Stomach (tissue), 4 donors: ENCODE measurements at regions not wholly inside any gene's neighbourhood (a gene's known extent, or its start where the extent isn't known, plus 50 kb on each side); places are given as distances from the start of the nearest gene placed in this dataset.

Source experiments
- CTCF ChIP-seq, 7 experiments: fragments of 450-650 bp in 4 of 7; fragments of 200-600 bp in 3 of 7; sonication (generic) in 3 of 7; IDR thresholded peaks; one replicate each; pipeline ENCODE4 v1.5.1; 2016 to 2019; ENCODE audit warnings: antibody characterized with exemption in 7 of 7, control low read depth in 2 of 7, mild to moderate bottlenecking in 1 of 7
- EP300 ChIP-seq: sonication (generic); formaldehyde crosslinking; IDR thresholded peaks from one replicate; pipeline ENCODE4 v1.6.1; 2017; ENCODE audit warnings: antibody characterized with exemption
- POLR2A ChIP-seq, 4 donors: fragments of 450-650 bp; IDR thresholded peaks; one replicate each; pipeline ENCODE4 v1.6.1; 2016; ENCODE audit warnings: antibody characterized with exemption in 4 of 4, control low read depth in 2 of 4, mild to moderate bottlenecking in 1 of 4, moderate library complexity in 1 of 4
- POLR2AphosphoS5 ChIP-seq, 3 donors: sonication (generic); formaldehyde crosslinking; IDR thresholded peaks; one replicate each; pipeline ENCODE4 v1.6.1; 2016; ENCODE audit warnings: antibody characterized with exemption in 3 of 3

GRCh38 chr15:95995375-95996168 is 334.9 kb upstream of the NR2F2 start:
- TF ChIP-seq POLR2A (IDR thresholded peaks at IDR 0.05) (no peak), CTCF (IDR thresholded peaks at IDR 0.05) (no peak), EP300 (no peak), POLR2AphosphoS5 (IDR thresholded peaks at IDR 0.05) (no peak)
